Peyer's patch (tissue), 4 donors: ENCODE measurements at regions not wholly inside any gene's neighbourhood (a gene's known extent, or its start where the extent isn't known, plus 50 kb on each side); places are given as distances from the start of the nearest gene placed in this dataset.
A peak's percentile ranks its signal among the peaks of the same experiment; 100 is the strongest.
"Not testable (repeated sequence)": the region's sequence is repeated elsewhere in the genome, so short reads cannot be mapped to it uniquely, and the experiment has no call there.

Experiments used
- DNase-seq, 3 donors: peaks; one replicate each; pipeline ENCODE4 v3.0.0-alpha.2; 2017 to 2019
- H3K27ac ChIP-seq, 4 donors: fragments of 200-600 bp; sonication (generic); one replicate each; pipeline ENCODE4 v1.5.1; 2016 to 2019
- H3K27me3 ChIP-seq, 2 donors: fragments of 200-600 bp; sonication (generic); one replicate each; pipeline ENCODE4 v1.5.1; 2019
- H3K36me3 ChIP-seq, 3 donors: fragments of 200-600 bp; sonication (generic); one replicate each; pipeline ENCODE4 v1.5.1; 2016 to 2019
- H3K4me1 ChIP-seq, 4 donors: fragments of 200-600 bp; sonication (generic); one replicate each; pipeline ENCODE4 v1.5.1; 2016 to 2019
- H3K4me3 ChIP-seq, 4 donors: fragments of 200-600 bp; sonication (generic); 1 replicate in 3 of 4; 2 replicates in 1 of 4; pipeline ENCODE4 v1.5.1; 2016 to 2019; ENCODE audit warnings: mild to moderate bottlenecking in 1 of 4
- H3K9me3 ChIP-seq, 4 donors: fragments of 200-600 bp; sonication (generic); one replicate each; pipeline ENCODE4 v1.5.1; 2016 to 2019; ENCODE audit warnings: mild to moderate bottlenecking in 1 of 4
- POLR2A ChIP-seq, 2 donors: fragments of 450-650 bp; IDR thresholded peaks; one replicate each; pipeline ENCODE4 v1.5.1; 2017; ENCODE audit warnings: antibody characterized with exemption in 2 of 2, mild to moderate bottlenecking in 2 of 2, moderate library complexity in 2 of 2
- TF ChIP-seq, protein P1 (sequence below), 6 experiments: fragments of 450-650 bp in 4 of 6; fragments of 200-600 bp in 2 of 6; sonication (generic) in 1 of 6; IDR thresholded peaks; one replicate each; pipeline ENCODE4 v1.5.1; 2017 to 2019; ENCODE audit warnings: antibody characterized with exemption in 6 of 6, mild to moderate bottlenecking in 3 of 6, moderate library complexity in 1 of 6

DNA sequence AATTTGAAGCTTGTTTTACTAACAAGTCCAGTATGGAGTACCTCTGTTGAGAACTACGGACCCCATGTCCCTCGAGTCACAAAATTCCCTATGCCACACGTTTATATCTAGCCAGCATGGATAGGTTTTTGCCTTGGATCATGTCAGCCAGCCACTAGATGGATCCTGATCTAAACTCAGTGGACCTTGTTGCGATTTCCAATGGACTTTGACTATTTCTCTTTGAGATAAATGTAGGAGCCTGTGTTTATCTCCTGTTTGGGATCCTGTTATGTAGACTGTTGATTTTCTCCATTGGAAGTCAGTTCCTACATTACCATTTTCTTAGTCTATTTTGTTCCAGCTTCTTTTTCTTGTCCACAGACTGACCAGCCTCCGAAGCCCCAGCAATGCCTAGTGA lies 127.1 kb upstream of the BMAL1 start:
- no peak overlapping the region for H3K27ac ChIP-seq
- H3K4me3 ChIP-seq, result no peak overlapping the region
- no peaks in the 10 kb centered on the region for H3K4me1 ChIP-seq
- no peaks in the 10 kb centered on the region for H3K9me3 ChIP-seq
- TF ChIP-seq, protein P1, sequence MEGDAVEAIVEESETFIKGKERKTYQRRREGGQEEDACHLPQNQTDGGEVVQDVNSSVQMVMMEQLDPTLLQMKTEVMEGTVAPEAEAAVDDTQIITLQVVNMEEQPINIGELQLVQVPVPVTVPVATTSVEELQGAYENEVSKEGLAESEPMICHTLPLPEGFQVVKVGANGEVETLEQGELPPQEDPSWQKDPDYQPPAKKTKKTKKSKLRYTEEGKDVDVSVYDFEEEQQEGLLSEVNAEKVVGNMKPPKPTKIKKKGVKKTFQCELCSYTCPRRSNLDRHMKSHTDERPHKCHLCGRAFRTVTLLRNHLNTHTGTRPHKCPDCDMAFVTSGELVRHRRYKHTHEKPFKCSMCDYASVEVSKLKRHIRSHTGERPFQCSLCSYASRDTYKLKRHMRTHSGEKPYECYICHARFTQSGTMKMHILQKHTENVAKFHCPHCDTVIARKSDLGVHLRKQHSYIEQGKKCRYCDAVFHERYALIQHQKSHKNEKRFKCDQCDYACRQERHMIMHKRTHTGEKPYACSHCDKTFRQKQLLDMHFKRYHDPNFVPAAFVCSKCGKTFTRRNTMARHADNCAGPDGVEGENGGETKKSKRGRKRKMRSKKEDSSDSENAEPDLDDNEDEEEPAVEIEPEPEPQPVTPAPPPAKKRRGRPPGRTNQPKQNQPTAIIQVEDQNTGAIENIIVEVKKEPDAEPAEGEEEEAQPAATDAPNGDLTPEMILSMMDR (IDR thresholded peaks at IDR 0.05), result peak in 1 of 6 experiments; percentile 27
- TF ChIP-seq POLR2A (IDR thresholded peaks at IDR 0.05), result no peak
- H3K36me3 ChIP-seq, result no peaks in the 10 kb centered on the region
- no peak for DNase-seq
- no peaks in the 10 kb centered on the region for H3K27me3 ChIP-seq

DNA sequence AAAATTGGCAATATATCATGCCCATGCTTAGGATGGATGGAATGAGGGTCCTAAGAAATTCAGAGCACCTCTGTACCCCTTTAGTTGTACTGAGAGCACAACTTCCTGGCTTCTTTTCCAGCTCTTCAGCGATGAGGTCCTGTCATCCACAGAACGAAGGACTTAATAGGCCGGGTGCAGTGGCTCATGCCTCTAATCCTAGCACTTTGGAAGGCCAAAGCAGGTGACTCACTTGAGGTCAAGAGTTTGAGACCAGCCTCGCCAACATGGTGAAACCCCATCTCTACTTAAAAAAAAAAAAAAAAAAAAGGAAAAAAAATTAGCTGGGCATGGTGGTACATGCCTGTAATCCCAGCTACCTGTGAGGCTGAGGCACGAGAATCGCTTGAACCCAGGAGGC lies 125.3 kb upstream of the BMAL1 start:
- Histone ChIP-seq H3K4me1 (no peaks in the 10 kb centered on the region), H3K27me3 (no peaks in the 10 kb centered on the region), H3K27ac (no peak overlapping the region), H3K4me3 (no peak overlapping the region), H3K36me3 (no peaks in the 10 kb centered on the region), H3K9me3 (peaks cover 0 to 4% (median 0%) of the 10 kb centered on the region in 4 donors)
- no peak for DNase-seq
- TF ChIP-seq, protein P1 (IDR thresholded peaks at IDR 0.05), result no peak
- TF ChIP-seq POLR2A (IDR thresholded peaks at IDR 0.05), result no peak

DNA sequence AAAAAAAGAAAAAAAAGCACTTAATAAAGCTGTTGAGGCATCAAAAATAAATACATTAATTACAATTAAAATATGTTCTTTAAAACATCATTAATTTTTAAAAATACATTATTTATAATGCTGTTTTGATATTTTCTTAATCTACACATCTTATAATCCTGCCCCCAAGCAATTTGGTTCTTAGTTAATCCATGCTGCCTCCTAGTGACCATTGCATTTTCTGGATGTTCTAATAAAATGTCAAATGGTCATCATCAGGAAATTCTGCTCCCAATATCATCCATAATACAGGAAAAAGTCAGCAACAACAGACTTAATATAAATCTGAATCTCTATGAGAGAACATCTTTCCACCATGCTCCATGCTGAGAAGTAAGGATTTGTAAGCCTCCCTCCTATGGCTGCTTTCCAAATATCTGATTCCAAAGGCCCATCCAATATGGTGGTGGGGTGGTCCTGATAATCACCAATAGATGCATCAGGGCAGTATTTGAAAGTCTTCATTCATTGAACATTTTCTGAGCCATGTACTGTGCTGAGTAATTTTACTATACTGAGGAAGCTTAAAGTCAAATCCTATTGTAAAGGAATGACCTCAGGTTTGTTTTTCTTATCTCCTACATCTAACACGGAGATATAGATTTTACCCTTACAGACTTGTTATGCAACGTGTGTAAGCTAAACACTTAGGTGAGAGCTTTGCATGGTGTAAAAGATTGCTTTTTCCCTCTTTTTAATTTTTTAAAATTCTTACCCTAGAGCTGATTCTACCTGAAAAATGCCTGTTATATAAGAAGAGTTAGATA lies 124.7 kb upstream of the BMAL1 start:
- TF ChIP-seq, protein P1 (IDR thresholded peaks at IDR 0.05), result peak in 4 of 6 experiments; percentile 12 to 70 (median 64)
- no peak for TF ChIP-seq POLR2A (IDR thresholded peaks at IDR 0.05)
- H3K27ac ChIP-seq, result no peak overlapping the region
- H3K36me3 ChIP-seq, result no peaks in the 10 kb centered on the region
- no peaks in the 10 kb centered on the region for H3K4me1 ChIP-seq
- no peak for DNase-seq
- no peaks in the 10 kb centered on the region for H3K27me3 ChIP-seq
- peaks cover 0 to 4% (median 0%) of the 10 kb centered on the region in 4 donors for H3K9me3 ChIP-seq
- no peak overlapping the region for H3K4me3 ChIP-seq

DNA sequence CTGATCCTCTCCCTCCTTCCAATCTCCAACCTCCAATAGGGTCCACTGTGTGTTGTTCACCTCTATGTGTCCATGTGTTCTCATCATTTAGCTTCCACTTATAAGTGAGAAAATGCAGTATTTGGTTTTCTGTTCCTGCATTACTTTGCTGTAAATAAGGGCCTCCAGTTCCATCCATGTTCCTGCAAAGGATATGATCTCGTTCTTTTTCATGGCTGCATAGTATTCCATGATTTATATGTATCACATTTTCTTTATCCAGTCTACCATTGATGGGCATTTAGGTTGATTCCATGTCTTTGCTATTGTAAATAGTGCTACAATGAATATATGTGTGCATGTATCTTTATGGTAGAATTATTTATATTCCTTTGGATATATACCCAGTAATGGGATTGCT lies 123.2 kb upstream of the BMAL1 start:
- not testable (repeated sequence) for H3K36me3 ChIP-seq, DNase-seq, H3K9me3 ChIP-seq, H3K27me3 ChIP-seq, H3K4me3 ChIP-seq, H3K27ac ChIP-seq, H3K4me1 ChIP-seq

DNA sequence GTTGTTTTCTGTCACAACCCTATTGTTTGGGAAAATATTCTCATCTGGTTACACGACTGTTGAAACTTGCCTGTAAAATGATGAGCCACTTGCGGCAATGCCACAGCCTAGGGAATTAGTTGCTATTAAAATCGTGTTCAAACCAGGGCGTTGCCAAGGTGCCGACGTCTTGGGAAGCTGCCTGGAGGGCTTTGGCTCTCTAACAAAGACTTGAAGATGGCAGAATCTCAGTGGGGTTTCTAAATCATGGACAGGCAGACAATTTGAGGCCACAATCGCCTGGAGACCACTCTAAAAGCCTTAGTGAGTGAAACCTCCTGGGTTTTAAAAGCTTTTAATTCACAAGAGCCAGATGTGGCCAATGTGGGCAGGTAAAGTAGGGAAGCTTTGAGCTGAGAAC lies 117.2 kb upstream of the BMAL1 start:
- TF ChIP-seq POLR2A (IDR thresholded peaks at IDR 0.05), result no peak
- TF ChIP-seq, protein P1 (IDR thresholded peaks at IDR 0.05), result no peak
- H3K4me3 ChIP-seq, result no peak overlapping the region
- no peak for DNase-seq
- H3K4me1 ChIP-seq, result no peaks in the 10 kb centered on the region
- no peak overlapping the region for H3K27ac ChIP-seq
- H3K27me3 ChIP-seq, result no peaks in the 10 kb centered on the region
- peaks cover 0 to 4% (median 0%) of the 10 kb centered on the region in 4 donors for H3K9me3 ChIP-seq
- H3K36me3 ChIP-seq, result no peaks in the 10 kb centered on the region

DNA sequence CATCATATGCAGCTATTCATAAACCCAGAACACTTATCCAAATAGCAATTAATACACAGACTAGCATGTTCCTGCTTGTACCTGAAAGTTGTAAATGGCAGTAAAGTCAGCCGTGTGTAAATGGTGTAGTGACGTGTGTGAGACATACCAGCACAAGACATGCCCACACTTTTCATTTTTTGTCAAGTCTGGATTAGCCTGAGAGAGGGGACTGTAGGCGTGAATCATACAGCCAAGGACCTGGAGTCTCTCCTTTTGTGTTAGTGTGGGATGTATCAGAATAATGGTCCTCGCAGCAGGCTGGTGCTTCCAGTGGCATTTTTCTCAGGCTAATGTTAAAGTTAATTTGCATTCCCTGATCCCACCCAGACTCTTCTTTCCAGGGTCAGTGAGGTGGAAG lies 116.8 kb upstream of the BMAL1 start:
- TF ChIP-seq POLR2A (IDR thresholded peaks at IDR 0.05), result no peak
- TF ChIP-seq, protein P1 (IDR thresholded peaks at IDR 0.05), result no peak
- no peaks in the 10 kb centered on the region for H3K36me3 ChIP-seq
- no peak overlapping the region for H3K4me3 ChIP-seq
- H3K9me3 ChIP-seq, result peaks cover 0 to 2% (median 0%) of the 10 kb centered on the region in 4 donors
- H3K27me3 ChIP-seq, result no peaks in the 10 kb centered on the region
- H3K27ac ChIP-seq, result no peak overlapping the region
- no peaks in the 10 kb centered on the region for H3K4me1 ChIP-seq
- DNase-seq, result no peak
